SH-SY5Y (cell line): ENCODE measurements at regions not wholly inside any gene's neighbourhood (a gene's known extent, or its start where the extent isn't known, plus 50 kb on each side); places are given as distances from the start of the nearest gene placed in this dataset.

Experiments
- GATA2 ChIP-seq: IDR thresholded peaks from 2 replicates; pipeline ENCODE4 v1.6.1; 2011; ENCODE audit warnings: mild to moderate bottlenecking, low read depth, low read length
- GATA3 ChIP-seq: IDR thresholded peaks from 2 replicates; pipeline ENCODE4 v1.6.1; 2011; ENCODE audit warnings: low read depth, mild to moderate bottlenecking, low read length, moderate library complexity

- TF ChIP-seq GATA3: no peak
- no peak for TF ChIP-seq GATA2
Observed at GRCh38 chr15:29348336-29348914, 78.8 kb upstream of the NSMCE3 start.
